ENCODE measurements at regions not wholly inside any gene's neighbourhood (a gene's known extent, or its start where the extent isn't known, plus 50 kb on each side); places are given as distances from the start of the nearest gene placed in this dataset.

DNA sequence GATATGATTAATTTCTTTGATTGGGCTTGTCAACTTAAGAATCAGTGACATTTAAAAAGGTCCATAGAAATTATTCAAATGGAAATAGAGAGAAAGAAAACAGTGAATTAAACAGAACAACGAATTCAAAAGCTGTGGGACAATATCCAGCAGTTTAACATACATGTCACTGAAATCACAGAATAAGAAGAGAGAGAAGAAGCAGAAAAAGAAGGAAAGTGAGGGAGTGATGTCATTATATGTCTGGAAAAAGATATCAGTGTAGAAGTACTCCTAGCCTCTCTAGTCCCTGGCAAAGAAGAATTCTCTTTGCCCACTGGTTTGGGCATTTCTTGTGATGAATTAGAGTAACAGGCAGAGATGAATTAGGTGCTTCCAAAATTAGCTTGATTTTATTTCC, 109.2 kb upstream of the ABCA1 start:
- TF ChIP-seq, protein P1, sequence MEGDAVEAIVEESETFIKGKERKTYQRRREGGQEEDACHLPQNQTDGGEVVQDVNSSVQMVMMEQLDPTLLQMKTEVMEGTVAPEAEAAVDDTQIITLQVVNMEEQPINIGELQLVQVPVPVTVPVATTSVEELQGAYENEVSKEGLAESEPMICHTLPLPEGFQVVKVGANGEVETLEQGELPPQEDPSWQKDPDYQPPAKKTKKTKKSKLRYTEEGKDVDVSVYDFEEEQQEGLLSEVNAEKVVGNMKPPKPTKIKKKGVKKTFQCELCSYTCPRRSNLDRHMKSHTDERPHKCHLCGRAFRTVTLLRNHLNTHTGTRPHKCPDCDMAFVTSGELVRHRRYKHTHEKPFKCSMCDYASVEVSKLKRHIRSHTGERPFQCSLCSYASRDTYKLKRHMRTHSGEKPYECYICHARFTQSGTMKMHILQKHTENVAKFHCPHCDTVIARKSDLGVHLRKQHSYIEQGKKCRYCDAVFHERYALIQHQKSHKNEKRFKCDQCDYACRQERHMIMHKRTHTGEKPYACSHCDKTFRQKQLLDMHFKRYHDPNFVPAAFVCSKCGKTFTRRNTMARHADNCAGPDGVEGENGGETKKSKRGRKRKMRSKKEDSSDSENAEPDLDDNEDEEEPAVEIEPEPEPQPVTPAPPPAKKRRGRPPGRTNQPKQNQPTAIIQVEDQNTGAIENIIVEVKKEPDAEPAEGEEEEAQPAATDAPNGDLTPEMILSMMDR (IDR thresholded peaks at IDR 0.05; ENCODE audit: low read length), result no peak
- no peak for TF ChIP-seq EZH2 (IDR thresholded peaks at IDR 0.05; ENCODE audit: borderline replicate concordance, low read length)
